GM13977 (cell line): ENCODE measurements at regions not wholly inside any gene's neighbourhood (a gene's known extent, or its start where the extent isn't known, plus 50 kb on each side); places are given as distances from the start of the nearest gene placed in this dataset.

Source experiments
- DNase-seq: peaks from one replicate; pipeline ENCODE4 v3.0.0; 2012; ENCODE audit warnings: low spot score
- in situ Hi-C: fragments of 300-500 bp; cut with MboI; formaldehyde crosslinking; loops from one replicate; pipeline ENCODE4 v1.12.0; 2022; ENCODE audit warnings: low sequenced_read_pairs, low pct_unique_long_range_greater_than_20kb, mixed read lengths, inconsistent platforms; ENCODE audit not compliant: unreplicated experiment
- TF ChIP-seq, protein P1 (sequence below): IDR thresholded peaks from 2 replicates; pipeline ENCODE4 v1.5.1; 2012; ENCODE audit warnings: mild to moderate bottlenecking, control low read depth; ENCODE audit not compliant: insufficient read depth; ENCODE audit errors: extremely low read depth, missing control alignments

DNA sequence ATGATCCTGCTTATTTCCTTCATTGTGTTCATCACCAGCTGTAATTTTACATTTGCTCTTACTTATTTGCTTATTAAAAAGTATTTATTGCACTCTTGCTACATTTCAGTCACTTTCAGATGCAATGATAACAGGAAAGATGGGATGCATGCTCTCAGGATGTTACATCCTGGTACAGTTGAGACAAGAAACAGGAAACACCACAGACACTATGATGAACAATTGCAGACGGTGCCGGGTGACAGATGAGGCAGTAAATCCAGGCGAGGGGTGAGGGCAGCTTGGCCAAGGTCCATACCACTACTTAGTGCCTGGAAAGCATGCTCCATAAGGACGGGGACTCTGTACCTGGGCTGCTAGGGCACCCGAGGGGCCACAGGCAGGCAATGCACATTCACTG, 156.6 kb upstream of the RAB4A start:
- DNase-seq: no peak
- in situ Hi-C loops: no loop called here
- TF ChIP-seq, protein P1, sequence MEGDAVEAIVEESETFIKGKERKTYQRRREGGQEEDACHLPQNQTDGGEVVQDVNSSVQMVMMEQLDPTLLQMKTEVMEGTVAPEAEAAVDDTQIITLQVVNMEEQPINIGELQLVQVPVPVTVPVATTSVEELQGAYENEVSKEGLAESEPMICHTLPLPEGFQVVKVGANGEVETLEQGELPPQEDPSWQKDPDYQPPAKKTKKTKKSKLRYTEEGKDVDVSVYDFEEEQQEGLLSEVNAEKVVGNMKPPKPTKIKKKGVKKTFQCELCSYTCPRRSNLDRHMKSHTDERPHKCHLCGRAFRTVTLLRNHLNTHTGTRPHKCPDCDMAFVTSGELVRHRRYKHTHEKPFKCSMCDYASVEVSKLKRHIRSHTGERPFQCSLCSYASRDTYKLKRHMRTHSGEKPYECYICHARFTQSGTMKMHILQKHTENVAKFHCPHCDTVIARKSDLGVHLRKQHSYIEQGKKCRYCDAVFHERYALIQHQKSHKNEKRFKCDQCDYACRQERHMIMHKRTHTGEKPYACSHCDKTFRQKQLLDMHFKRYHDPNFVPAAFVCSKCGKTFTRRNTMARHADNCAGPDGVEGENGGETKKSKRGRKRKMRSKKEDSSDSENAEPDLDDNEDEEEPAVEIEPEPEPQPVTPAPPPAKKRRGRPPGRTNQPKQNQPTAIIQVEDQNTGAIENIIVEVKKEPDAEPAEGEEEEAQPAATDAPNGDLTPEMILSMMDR: no peak

DNA sequence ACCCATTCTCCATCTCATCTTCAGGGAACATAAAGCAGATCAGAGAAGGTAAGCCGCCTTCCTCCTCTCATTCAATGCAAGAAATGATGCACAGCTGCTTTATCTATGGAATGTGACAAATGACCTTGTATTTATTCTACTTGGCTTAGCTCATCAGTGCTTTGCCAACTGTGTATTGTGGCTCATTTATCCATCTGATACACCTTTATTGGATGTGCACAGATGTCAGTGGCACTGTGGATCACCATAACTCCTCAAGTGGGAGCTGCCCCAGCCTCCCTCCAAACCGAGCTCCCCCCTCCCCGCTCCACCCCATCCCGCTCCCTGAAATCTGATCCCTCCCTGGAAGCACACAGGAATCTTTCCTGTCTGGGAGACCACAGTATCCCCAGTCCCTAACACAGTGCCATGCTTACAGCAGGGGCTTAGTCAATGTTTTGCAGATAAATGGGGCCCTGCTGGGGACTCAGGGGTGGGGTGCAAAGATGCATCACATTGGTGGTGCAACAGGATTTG, 156.0 kb upstream of the RAB4A start:
- DNase-seq: no peak
- in situ Hi-C loops: no loop called here
- TF ChIP-seq, protein P1: no peak

GRCh38 chr1:229116114-229116513, 154.8 kb upstream of the RAB4A start:
- TF ChIP-seq, protein P1: no peak
- in situ Hi-C loops: no loop called here
- no peak for DNase-seq

DNA sequence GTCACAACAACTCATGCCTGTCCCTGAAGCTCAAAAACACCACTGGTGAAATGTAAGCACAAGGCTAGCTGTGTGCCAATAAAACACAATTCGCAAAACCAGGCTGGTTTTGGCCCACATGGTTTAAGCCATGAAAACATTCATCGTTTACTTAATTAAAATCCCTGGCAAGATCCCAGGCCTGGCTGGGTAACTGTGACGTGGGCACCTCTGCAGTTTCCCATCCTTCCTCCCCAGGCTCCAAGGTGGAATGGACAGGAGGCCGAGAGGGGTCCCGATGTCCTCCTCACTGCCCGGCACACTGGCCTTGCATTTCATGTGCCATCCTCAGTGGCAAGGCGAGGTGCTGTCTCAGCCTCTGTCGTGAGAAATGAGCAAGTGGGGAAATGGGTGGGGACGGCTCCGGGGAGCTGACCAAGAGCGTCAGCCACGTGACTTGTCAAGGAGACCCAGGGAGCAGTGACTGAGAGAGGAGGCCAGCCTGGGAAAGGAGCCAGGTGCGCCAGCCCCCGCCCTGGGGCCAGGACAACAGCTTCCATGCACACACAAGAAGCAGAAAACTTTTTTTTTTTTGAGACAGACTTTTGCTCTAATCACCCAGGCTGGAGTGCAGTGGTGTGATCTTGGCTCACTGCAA, 153.1 kb upstream of the RAB4A start:
- TF ChIP-seq, protein P1: no peak
- in situ Hi-C loops: no loop called here
- no peak for DNase-seq

GRCh38 chr1:229118477-229119061, 152.3 kb upstream of the RAB4A start:
- in situ Hi-C loops: no loop called here
- DNase-seq: no peak
- TF ChIP-seq, protein P1: no peak

GRCh38 chr1:229119161-229119560, 151.8 kb upstream of the RAB4A start:
- in situ Hi-C loops: no loop called here
- DNase-seq: no peak
- TF ChIP-seq, protein P1: no peak

GRCh38 chr1:229119876-229120275, 151.0 kb upstream of the RAB4A start:
- TF ChIP-seq, protein P1: no peak
- in situ Hi-C loops: no loop called here
- no peak for DNase-seq
